Liver (tissue), 8 donors: ENCODE measurements at regions not wholly inside any gene's neighbourhood (a gene's known extent, or its start where the extent isn't known, plus 50 kb on each side); places are given as distances from the start of the nearest gene placed in this dataset.

Experiments used
- DNase-seq: peaks from one replicate; pipeline ENCODE4 v3.0.0-alpha.2; 2017; ENCODE audit warnings: low spot score
- H3K27ac ChIP-seq, 2 donors: one replicate each; pipeline ENCODE4 v1.7.0; 2013; ENCODE audit warnings: inconsistent platforms in 2 of 2, low read length in 2 of 2, control low read depth in 1 of 2, low read depth in 1 of 2, mild to moderate bottlenecking in 1 of 2
- H3K27me3 ChIP-seq, 4 donors: one replicate each; pipeline versions ENCODE4 v1.6.1 to v1.7.0; 2013; ENCODE audit warnings: low read length in 3 of 4, inconsistent platforms in 1 of 4, mild to moderate bottlenecking in 1 of 4, moderate library complexity in 1 of 4; ENCODE audit not compliant: control insufficient read depth in 4 of 4, insufficient read depth in 4 of 4
- H3K36me3 ChIP-seq, 4 donors: one replicate each; pipeline versions ENCODE4 v1.6.1 to v1.7.0; 2013; ENCODE audit warnings: low read length in 3 of 4, mild to moderate bottlenecking in 3 of 4, low read depth in 1 of 4, moderate library complexity in 1 of 4; ENCODE audit not compliant: control insufficient read depth in 4 of 4, insufficient read depth in 3 of 4
- H3K4me1 ChIP-seq, 4 donors: one replicate each; pipeline versions ENCODE4 v1.6.1 to v1.7.0; 2013; ENCODE audit warnings: low read length in 3 of 4, mild to moderate bottlenecking in 3 of 4, moderate library complexity in 1 of 4; ENCODE audit not compliant: control insufficient read depth in 4 of 4, insufficient read depth in 4 of 4
- H3K4me3 ChIP-seq, 3 donors: one replicate each; pipeline versions ENCODE4 v1.6.1 to v1.7.0; 2013; ENCODE audit warnings: low read length in 3 of 3, control low read depth in 1 of 3, low read depth in 1 of 3, mild to moderate bottlenecking in 1 of 3
- H3K9ac ChIP-seq, 2 donors: one replicate each; pipeline ENCODE4 v1.7.0; 2013; ENCODE audit warnings: low read length in 2 of 2, mild to moderate bottlenecking in 2 of 2, moderate library complexity in 2 of 2, control low read depth in 1 of 2, low read depth in 1 of 2
- H3K9me3 ChIP-seq, 4 donors: one replicate each; pipeline versions ENCODE4 v1.6.1 to v1.7.0; 2013; ENCODE audit warnings: low read length in 3 of 4; ENCODE audit not compliant: control insufficient read depth in 4 of 4
- EGR1 ChIP-seq, 2 donors: IDR thresholded peaks; 2 replicates each; pipeline ENCODE4 v1.6.1; 2016 to 2018; ENCODE audit warnings: antibody characterized with exemption in 2 of 2, low read depth in 2 of 2
- GABPA ChIP-seq, 2 donors: IDR thresholded peaks in 1 of 2; conservative IDR thresholded peaks in 1 of 2; 2 replicates each; pipeline ENCODE4 v1.6.1; 2016; ENCODE audit warnings: antibody characterized with exemption in 2 of 2, mild to moderate bottlenecking in 1 of 2, moderate library complexity in 1 of 2
- HNF4G ChIP-seq: IDR thresholded peaks from 2 replicates; pipeline ENCODE4 v1.6.1; 2016; ENCODE audit warnings: antibody characterized with exemption
- JUND ChIP-seq, 2 donors: IDR thresholded peaks; 2 replicates each; pipeline ENCODE4 v1.6.1; 2016; ENCODE audit warnings: antibody characterized with exemption in 2 of 2
- RAD21 ChIP-seq, 2 donors: IDR thresholded peaks; 2 replicates each; pipeline ENCODE4 v1.6.1; 2016; ENCODE audit warnings: antibody characterized with exemption in 2 of 2, mild to moderate bottlenecking in 2 of 2
- SP1 ChIP-seq: IDR thresholded peaks from 2 replicates; pipeline ENCODE4 v1.6.1; 2018; ENCODE audit warnings: antibody characterized with exemption, mild to moderate bottlenecking
- TAF1 ChIP-seq: conservative IDR thresholded peaks from 2 replicates; pipeline ENCODE4 v1.6.1; 2016; ENCODE audit warnings: antibody characterized with exemption, mild to moderate bottlenecking
- YY1 ChIP-seq: IDR thresholded peaks from 2 replicates; pipeline ENCODE4 v1.6.1; 2016; ENCODE audit warnings: antibody characterized with exemption, mild to moderate bottlenecking
- WGBS: extraction: QIAGEN DNeasy Blood & Tissue Kit; methylation state at CpG from one replicate; pipeline ENCODE4 v1.1.7; 2013; 5-methylcytosine and 5-hydroxymethylcytosine counted together
- TF ChIP-seq, protein P1 (sequence below): fragments of 150-350 bp; IDR thresholded peaks from 2 replicates; pipeline ENCODE4 v1.5.1; 2017; ENCODE audit warnings: improper control_type of control experiment, low read depth, low read length; ENCODE audit not compliant: missing input control
- TF ChIP-seq, protein P2 (sequence below): IDR thresholded peaks from 2 replicates; pipeline ENCODE4 v1.6.1; 2016; ENCODE audit warnings: antibody characterized with exemption
- TF ChIP-seq, protein P3 (sequence below): IDR thresholded peaks from 2 replicates; pipeline ENCODE4 v1.6.1; 2016; ENCODE audit warnings: antibody characterized with exemption
- TF ChIP-seq, protein P4 (sequence below): IDR thresholded peaks from 2 replicates; pipeline ENCODE4 v1.6.1; 2016; ENCODE audit warnings: antibody characterized with exemption, mild to moderate bottlenecking
- TF ChIP-seq, protein P5 (sequence below): IDR thresholded peaks from 2 replicates; pipeline ENCODE4 v1.6.1; 2016; ENCODE audit warnings: antibody characterized with exemption
- donor health status: healthy.
- donor health status: healthy.
- donor health status: healthy.
- donor health status: healthy.
- donor health status: healthy.

DNA sequence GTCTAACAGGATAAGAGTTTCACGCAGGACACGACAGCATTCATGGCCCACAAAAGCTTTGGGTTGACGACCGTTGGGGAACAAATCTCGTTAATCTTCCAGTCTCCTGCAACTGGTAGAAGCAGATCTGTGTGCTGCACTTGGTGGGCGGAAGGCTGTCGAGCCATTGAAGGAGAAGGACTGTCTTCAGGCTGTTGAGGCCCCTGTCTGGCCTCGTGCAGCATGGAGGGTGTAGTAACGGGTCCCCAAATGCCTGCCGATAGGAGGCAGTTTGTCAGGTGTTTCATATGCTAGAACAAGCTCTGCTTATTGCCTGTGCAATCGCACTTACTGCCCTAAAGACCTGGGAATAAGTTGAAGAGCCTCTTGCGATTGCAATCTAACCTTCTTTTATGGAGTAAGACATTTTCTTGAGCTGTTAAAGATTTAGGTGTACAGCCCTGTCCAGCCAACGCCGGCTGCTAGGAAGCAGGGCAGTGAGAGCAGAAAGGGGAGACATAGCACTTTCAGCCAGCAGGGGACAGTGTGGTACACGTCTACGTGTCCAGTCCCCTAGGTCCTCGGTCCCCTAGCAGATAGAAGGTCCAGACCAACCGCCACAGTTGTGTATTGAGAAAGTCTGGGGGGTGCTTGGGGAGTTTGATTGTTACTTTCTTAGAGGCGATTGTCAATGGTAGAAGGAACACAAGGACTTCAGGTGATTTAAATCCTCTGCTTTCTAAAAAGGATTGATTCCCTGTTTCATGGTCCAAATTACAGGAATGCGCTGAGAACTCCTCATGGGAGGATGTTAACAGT is 102.3 kb upstream of the TMPRSS2 start:
- no peak overlapping the region for H3K27ac ChIP-seq
- WGBS = 65% methylated on average over 20 of the region's 20 CpGs
- H3K9me3 ChIP-seq = no peaks in the 10 kb centered on the region
- no peaks in the 10 kb centered on the region for H3K27me3 ChIP-seq
- TF ChIP-seq YY1 = no peak
- TF ChIP-seq GABPA (IDR thresholded peaks at IDR 0.05 in 1 of 2, conservative IDR thresholded peaks at IDR 0.05 in 1 of 2) = no peak
- peak; percentile 83 to 92 for TF ChIP-seq RAD21 (IDR thresholded peaks at IDR 0.05)
- TF ChIP-seq, protein P1, sequence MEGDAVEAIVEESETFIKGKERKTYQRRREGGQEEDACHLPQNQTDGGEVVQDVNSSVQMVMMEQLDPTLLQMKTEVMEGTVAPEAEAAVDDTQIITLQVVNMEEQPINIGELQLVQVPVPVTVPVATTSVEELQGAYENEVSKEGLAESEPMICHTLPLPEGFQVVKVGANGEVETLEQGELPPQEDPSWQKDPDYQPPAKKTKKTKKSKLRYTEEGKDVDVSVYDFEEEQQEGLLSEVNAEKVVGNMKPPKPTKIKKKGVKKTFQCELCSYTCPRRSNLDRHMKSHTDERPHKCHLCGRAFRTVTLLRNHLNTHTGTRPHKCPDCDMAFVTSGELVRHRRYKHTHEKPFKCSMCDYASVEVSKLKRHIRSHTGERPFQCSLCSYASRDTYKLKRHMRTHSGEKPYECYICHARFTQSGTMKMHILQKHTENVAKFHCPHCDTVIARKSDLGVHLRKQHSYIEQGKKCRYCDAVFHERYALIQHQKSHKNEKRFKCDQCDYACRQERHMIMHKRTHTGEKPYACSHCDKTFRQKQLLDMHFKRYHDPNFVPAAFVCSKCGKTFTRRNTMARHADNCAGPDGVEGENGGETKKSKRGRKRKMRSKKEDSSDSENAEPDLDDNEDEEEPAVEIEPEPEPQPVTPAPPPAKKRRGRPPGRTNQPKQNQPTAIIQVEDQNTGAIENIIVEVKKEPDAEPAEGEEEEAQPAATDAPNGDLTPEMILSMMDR = peak; percentile 95
- H3K4me1 ChIP-seq = peaks cover 0 to 4% (median under 1%) of the 10 kb centered on the region in 4 donors
- no peaks in the 10 kb centered on the region for H3K36me3 ChIP-seq
- DNase-seq = peak; percentile 53
- H3K9ac ChIP-seq = no peak overlapping the region
- no peak overlapping the region for H3K4me3 ChIP-seq

DNA sequence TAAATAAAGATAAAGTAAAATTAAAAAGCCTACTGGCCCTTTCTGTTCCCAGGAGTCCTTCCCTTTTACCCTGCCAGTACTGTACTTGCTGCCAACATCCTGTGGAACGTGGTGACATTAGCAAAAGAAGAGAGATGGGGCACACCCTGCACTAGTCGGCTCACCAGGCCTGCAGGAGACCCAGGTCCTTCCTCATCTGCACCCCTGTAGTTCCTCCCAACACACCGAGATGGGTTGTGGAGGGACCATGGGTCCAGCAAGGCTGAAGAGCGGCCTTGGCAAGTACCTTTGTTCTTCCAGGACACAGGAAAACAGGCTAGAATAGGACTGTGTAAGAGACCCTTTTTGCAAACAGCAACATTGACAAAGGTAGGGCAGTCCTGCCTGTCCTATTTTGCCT is 98.7 kb upstream of the TMPRSS2 start:
- no peak for DNase-seq

More for the DNA sequence above, 98.7 kb upstream of the TMPRSS2 start:
- Histone ChIP-seq H3K27ac (no peak overlapping the region), H3K4me1 (peaks cover 0 to 2% (median 0%) of the 10 kb centered on the region in 4 donors), H3K4me3 (no peak overlapping the region), H3K9ac (no peak overlapping the region), H3K27me3 (no peaks in the 10 kb centered on the region), H3K9me3 (no peaks in the 10 kb centered on the region), H3K36me3 (no peaks in the 10 kb centered on the region)
- TF ChIP-seq EGR1 (IDR thresholded peaks at IDR 0.05; ENCODE audit: low read depth in 2 of 2) (no peak), RAD21 (IDR thresholded peaks at IDR 0.05) (no peak), HNF4G (no peak), GABPA (IDR thresholded peaks at IDR 0.05 in 1 of 2, conservative IDR thresholded peaks at IDR 0.05 in 1 of 2) (no peak), TAF1 (no peak), SP1 (no peak), JUND (IDR thresholded peaks at IDR 0.05) (no peak), YY1 (no peak)
- TF ChIP-seq, protein P1 = no peak
- TF ChIP-seq, protein P2, sequence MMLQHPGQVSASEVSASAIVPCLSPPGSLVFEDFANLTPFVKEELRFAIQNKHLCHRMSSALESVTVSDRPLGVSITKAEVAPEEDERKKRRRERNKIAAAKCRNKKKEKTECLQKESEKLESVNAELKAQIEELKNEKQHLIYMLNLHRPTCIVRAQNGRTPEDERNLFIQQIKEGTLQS = no peak
- TF ChIP-seq, protein P3, sequence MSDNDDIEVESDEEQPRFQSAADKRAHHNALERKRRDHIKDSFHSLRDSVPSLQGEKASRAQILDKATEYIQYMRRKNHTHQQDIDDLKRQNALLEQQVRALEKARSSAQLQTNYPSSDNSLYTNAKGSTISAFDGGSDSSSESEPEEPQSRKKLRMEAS = no peak
- TF ChIP-seq, protein P4, sequence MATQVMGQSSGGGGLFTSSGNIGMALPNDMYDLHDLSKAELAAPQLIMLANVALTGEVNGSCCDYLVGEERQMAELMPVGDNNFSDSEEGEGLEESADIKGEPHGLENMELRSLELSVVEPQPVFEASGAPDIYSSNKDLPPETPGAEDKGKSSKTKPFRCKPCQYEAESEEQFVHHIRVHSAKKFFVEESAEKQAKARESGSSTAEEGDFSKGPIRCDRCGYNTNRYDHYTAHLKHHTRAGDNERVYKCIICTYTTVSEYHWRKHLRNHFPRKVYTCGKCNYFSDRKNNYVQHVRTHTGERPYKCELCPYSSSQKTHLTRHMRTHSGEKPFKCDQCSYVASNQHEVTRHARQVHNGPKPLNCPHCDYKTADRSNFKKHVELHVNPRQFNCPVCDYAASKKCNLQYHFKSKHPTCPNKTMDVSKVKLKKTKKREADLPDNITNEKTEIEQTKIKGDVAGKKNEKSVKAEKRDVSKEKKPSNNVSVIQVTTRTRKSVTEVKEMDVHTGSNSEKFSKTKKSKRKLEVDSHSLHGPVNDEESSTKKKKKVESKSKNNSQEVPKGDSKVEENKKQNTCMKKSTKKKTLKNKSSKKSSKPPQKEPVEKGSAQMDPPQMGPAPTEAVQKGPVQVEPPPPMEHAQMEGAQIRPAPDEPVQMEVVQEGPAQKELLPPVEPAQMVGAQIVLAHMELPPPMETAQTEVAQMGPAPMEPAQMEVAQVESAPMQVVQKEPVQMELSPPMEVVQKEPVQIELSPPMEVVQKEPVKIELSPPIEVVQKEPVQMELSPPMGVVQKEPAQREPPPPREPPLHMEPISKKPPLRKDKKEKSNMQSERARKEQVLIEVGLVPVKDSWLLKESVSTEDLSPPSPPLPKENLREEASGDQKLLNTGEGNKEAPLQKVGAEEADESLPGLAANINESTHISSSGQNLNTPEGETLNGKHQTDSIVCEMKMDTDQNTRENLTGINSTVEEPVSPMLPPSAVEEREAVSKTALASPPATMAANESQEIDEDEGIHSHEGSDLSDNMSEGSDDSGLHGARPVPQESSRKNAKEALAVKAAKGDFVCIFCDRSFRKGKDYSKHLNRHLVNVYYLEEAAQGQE = no peak
- TF ChIP-seq, protein P5, sequence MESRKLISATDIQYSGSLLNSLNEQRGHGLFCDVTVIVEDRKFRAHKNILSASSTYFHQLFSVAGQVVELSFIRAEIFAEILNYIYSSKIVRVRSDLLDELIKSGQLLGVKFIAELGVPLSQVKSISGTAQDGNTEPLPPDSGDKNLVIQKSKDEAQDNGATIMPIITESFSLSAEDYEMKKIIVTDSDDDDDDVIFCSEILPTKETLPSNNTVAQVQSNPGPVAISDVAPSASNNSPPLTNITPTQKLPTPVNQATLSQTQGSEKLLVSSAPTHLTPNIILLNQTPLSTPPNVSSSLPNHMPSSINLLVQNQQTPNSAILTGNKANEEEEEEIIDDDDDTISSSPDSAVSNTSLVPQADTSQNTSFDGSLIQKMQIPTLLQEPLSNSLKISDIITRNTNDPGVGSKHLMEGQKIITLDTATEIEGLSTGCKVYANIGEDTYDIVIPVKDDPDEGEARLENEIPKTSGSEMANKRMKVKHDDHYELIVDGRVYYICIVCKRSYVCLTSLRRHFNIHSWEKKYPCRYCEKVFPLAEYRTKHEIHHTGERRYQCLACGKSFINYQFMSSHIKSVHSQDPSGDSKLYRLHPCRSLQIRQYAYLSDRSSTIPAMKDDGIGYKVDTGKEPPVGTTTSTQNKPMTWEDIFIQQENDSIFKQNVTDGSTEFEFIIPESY = no peak
- 85% methylated on average over 4 of the region's 4 CpGs for WGBS
